ENCODE measurements at regions not wholly inside any gene's neighbourhood (a gene's known extent, or its start where the extent isn't known, plus 50 kb on each side); places are given as distances from the start of the nearest gene placed in this dataset.

- H3K4me1 ChIP-seq: no peaks in the 10 kb centered on the region
- H3K4me3 ChIP-seq: no peak overlapping the region
- no peaks in the 10 kb centered on the region for H3K27me3 ChIP-seq
- TF ChIP-seq CTCF (IDR thresholded peaks at IDR 0.05): no peak
- H3K9me3 ChIP-seq: no peaks in the 10 kb centered on the region
- intact Hi-C loops (cut with DNase I): no loop called here
- DNase-seq (ENCODE audit: low spot score in 2 of 2): no peak
- H3K27ac ChIP-seq: no peak overlapping the region
- H3K36me3 ChIP-seq: no peaks in the 10 kb centered on the region
Measured at GRCh38 chr20:52483382-52483781, 291.8 kb upstream of the ZFP64 start.

- intact Hi-C loops (cut with DNase I): no loop called here
- TF ChIP-seq CTCF (IDR thresholded peaks at IDR 0.05): no peak
- no peaks in the 10 kb centered on the region for H3K27me3 ChIP-seq
- no peaks in the 10 kb centered on the region for H3K9me3 ChIP-seq
- no peak overlapping the region for H3K27ac ChIP-seq
- no peak overlapping the region for H3K4me3 ChIP-seq
- no peaks in the 10 kb centered on the region for H3K4me1 ChIP-seq
- H3K36me3 ChIP-seq: no peaks in the 10 kb centered on the region
- no peak for DNase-seq (ENCODE audit: low spot score in 2 of 2)
Measured at GRCh38 chr20:52482044-52482443, 290.5 kb upstream of the ZFP64 start.

GRCh38 chr20:52481443-52481842 lies 289.9 kb upstream of the ZFP64 start:
- H3K9me3 ChIP-seq: no peaks in the 10 kb centered on the region
- H3K4me3 ChIP-seq: no peak overlapping the region
- no peak overlapping the region for H3K27ac ChIP-seq
- no peaks in the 10 kb centered on the region for H3K4me1 ChIP-seq
- no peaks in the 10 kb centered on the region for H3K36me3 ChIP-seq
- intact Hi-C loops (cut with DNase I): no loop called here
- DNase-seq (ENCODE audit: low spot score in 2 of 2): no peak
- H3K27me3 ChIP-seq: no peaks in the 10 kb centered on the region
- TF ChIP-seq CTCF (IDR thresholded peaks at IDR 0.05): no peak

GRCh38 chr20:52476074-52476750 lies 284.6 kb upstream of the ZFP64 start:
- no peaks in the 10 kb centered on the region for H3K9me3 ChIP-seq
- TF ChIP-seq CTCF (IDR thresholded peaks at IDR 0.05): no peak
- intact Hi-C loops (cut with DNase I): no loop called here
- DNase-seq (ENCODE audit: low spot score in 2 of 2): no peak
- H3K27me3 ChIP-seq: no peaks in the 10 kb centered on the region
- no peak overlapping the region for H3K27ac ChIP-seq
- no peaks in the 10 kb centered on the region for H3K4me1 ChIP-seq
- H3K4me3 ChIP-seq: no peak overlapping the region
- no peaks in the 10 kb centered on the region for H3K36me3 ChIP-seq

- H3K4me1 ChIP-seq: no peaks in the 10 kb centered on the region
- no peaks in the 10 kb centered on the region for H3K27me3 ChIP-seq
- H3K9me3 ChIP-seq: no peaks in the 10 kb centered on the region
- intact Hi-C loops (cut with DNase I): no loop called here
- no peaks in the 10 kb centered on the region for H3K36me3 ChIP-seq
- H3K27ac ChIP-seq: no peak overlapping the region
- no peak for DNase-seq (ENCODE audit: low spot score in 2 of 2)
- H3K4me3 ChIP-seq: no peak overlapping the region
- TF ChIP-seq CTCF (IDR thresholded peaks at IDR 0.05): no peak
Measured at GRCh38 chr20:52473186-52473585, 281.6 kb upstream of the ZFP64 start.

- Histone ChIP-seq H3K36me3 (no peaks in the 10 kb centered on the region), H3K9me3 (no peaks in the 10 kb centered on the region), H3K4me1 (no peaks in the 10 kb centered on the region), H3K27me3 (no peaks in the 10 kb centered on the region), H3K27ac (no peak overlapping the region), H3K4me3 (no peak overlapping the region)
- no peak for DNase-seq (ENCODE audit: low spot score in 2 of 2)
- intact Hi-C loops (cut with DNase I): no loop called here
- TF ChIP-seq CTCF (IDR thresholded peaks at IDR 0.05): no peak
Measured at GRCh38 chr20:52470561-52470960, 279.0 kb upstream of the ZFP64 start.

All from ascending aorta (tissue), 2 donors.